ENCODE measurements at regions not wholly inside any gene's neighbourhood (a gene's known extent, or its start where the extent isn't known, plus 50 kb on each side); places are given as distances from the start of the nearest gene placed in this dataset.

DNA sequence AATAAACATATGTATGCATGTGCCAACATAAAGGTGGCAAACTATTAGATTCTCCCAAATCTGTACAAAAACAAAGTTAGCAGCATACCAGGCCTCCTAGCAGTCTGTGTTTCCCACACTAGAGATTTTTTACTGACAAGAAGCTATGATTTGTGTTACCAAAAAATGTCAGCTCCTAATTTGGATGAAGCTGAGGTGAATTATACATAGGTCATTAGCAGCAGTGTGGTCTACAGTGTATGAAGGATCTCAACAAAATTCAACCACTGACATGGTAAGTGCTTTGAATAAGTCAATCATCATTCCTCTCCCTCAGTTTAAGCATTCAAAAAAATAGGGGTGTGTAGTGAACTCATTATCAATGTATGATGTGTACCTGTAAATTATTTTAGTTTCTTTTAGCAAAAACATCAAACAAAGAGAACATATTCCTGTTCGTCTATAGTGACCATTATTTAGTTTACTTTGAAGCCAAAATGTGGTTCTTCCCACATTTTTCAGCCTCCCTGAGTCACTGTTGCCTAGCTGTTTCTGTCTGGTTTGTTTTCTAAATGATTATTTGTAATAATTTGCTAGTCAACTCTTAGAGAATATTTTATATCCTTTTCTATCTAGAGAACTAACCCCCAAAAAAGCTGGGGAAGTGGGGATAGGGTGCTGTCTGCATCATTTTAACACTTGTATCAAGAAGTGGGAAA, 52.1 kb upstream of the RGMB start:
- no peak for TF ChIP-seq GATA2 (IDR thresholded peaks at IDR 0.05; ENCODE audit: low read depth, low read length)
- TF ChIP-seq GATA3 (IDR thresholded peaks at IDR 0.05; ENCODE audit: low read depth, low read length) = no peak

All from SH-SY5Y (cell line).